ENCODE measurements at regions not wholly inside any gene's neighbourhood (a gene's known extent, or its start where the extent isn't known, plus 50 kb on each side); places are given as distances from the start of the nearest gene placed in this dataset.

DNA sequence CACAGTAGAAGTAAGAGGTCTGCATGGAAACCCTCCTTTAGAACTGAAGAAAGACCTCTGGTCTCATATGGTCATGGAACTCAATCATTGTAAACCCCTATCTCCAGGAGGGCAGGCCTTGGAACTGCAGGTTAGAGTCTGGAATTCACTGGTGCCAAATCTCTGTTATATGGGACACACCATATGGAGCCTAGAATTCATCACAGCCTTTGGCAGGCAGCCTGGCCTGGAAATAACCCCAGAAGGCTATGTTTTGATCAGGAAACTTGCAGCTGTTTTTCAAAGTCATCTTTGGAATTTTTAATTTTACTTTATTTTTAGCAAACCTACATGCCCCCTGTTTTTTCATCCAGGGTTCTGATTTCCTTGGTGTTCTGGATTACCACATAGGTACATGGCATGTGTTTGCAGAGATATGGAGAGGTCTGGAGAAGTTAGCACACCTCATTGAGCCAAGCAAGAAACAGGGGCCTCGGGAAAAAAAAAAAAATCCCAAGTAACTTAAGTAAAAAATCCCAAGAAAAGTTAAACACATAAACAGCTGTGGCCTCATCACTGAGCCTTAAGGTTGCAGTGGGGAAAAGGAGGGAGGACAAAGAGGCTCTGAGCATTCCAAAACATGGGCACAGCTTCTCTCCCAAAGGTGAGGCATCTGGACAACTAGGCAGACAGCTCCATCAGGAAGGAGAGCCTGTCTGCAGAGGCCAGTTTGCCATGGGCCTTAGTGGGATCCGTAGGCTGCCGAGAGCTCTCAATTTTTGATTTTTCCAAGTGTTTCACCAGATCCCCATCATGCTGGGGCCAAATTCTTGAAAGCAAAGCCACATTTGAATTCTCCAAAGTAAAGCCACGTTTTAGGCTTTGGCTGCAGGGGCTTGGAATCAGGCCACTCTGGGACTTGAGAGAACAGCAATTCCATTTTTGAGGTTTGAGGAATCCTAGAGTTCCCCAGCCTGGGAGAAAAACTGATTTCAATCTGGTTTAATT is 339.6 kb upstream of the TBX3 start:
- Histone ChIP-seq H4K20me1 (ENCODE audit: low read length) (no peaks in the 10 kb centered on the region), H3K4me3 (ENCODE audit: low read length) (no peak overlapping the region), H3K27ac (ENCODE audit: low read length) (no peak overlapping the region), H3K9ac (ENCODE audit: low read length) (no peak overlapping the region), H3K9me3 (ENCODE audit: low read length) (no peaks in the 10 kb centered on the region), H3K27me3 (ENCODE audit: low read length) (no peaks in the 10 kb centered on the region), H3K4me2 (ENCODE audit: low read length) (no peak overlapping the region), H3F3A (ENCODE audit: low read length, unreplicated experiment) (no peaks in the 10 kb centered on the region), H2AFZ (ENCODE audit: low read length) (no peak overlapping the region), H3K4me1 (ENCODE audit: insufficient read depth, low read length) (no peaks in the 10 kb centered on the region), H3K79me2 (ENCODE audit: low read length) (no peaks in the 10 kb centered on the region), H3K9me2 (replicated peaks; ENCODE audit: low read length) (no peaks in the 10 kb centered on the region), H3K36me3 (ENCODE audit: low read depth, low read length) (no peaks in the 10 kb centered on the region)
- TF ChIP-seq EZH2phosphoT487 (IDR thresholded peaks at IDR 0.05; ENCODE audit: borderline replicate concordance, low read length), result no peak
- TF ChIP-seq, protein P1, sequence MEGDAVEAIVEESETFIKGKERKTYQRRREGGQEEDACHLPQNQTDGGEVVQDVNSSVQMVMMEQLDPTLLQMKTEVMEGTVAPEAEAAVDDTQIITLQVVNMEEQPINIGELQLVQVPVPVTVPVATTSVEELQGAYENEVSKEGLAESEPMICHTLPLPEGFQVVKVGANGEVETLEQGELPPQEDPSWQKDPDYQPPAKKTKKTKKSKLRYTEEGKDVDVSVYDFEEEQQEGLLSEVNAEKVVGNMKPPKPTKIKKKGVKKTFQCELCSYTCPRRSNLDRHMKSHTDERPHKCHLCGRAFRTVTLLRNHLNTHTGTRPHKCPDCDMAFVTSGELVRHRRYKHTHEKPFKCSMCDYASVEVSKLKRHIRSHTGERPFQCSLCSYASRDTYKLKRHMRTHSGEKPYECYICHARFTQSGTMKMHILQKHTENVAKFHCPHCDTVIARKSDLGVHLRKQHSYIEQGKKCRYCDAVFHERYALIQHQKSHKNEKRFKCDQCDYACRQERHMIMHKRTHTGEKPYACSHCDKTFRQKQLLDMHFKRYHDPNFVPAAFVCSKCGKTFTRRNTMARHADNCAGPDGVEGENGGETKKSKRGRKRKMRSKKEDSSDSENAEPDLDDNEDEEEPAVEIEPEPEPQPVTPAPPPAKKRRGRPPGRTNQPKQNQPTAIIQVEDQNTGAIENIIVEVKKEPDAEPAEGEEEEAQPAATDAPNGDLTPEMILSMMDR (conservative IDR thresholded peaks at IDR 0.05; ENCODE audit: low read depth, low read length), result no peak
- no peak for TF ChIP-seq EZH2 (IDR thresholded peaks at IDR 0.05; ENCODE audit: low read length, unreplicated experiment)
- CTCF ChIA-PET, result no interaction called here
- intact Hi-C loops (cut with micrococcal nuclease), result no loop called here
- ATAC-seq, result no peak
- POLR2A ChIA-PET (ENCODE audit: unreplicated experiment), result no interaction called here
- no TSS peak for BruUV-seq (replicated peaks)
- DNase-seq, result no peak

DNA sequence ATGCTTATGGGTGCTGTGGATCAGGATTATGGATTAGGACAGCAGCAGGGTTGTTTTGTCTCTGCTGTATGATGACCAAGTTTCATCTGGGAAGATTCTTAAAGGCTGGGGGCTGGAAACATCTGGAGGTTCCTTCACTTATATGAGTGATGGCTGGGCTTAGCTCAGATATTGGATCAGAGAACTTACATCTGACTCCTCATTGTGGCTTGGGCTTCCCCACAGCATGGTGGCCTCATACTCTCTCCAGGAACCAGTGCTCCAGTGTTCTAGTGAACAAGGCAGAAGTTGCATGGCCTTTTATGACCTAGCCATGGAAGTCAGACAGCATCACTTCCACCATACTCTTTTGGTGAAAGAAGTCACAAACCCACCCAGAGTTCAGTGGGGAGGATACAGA is 336.1 kb upstream of the TBX3 start:
- H3K27ac ChIP-seq (ENCODE audit: low read length), result no peak overlapping the region
- no peaks in the 10 kb centered on the region for H3K36me3 ChIP-seq (ENCODE audit: low read depth, low read length)
- H3K27me3 ChIP-seq (ENCODE audit: low read length), result no peaks in the 10 kb centered on the region
- TF ChIP-seq EZH2phosphoT487 (IDR thresholded peaks at IDR 0.05; ENCODE audit: borderline replicate concordance, low read length) (no peak), EZH2 (IDR thresholded peaks at IDR 0.05; ENCODE audit: low read length, unreplicated experiment) (no peak)
- TF ChIP-seq, protein P1 (conservative IDR thresholded peaks at IDR 0.05; ENCODE audit: low read depth, low read length), result no peak
- H3K4me3 ChIP-seq (ENCODE audit: low read length), result no peak overlapping the region
- ChIA-PET CTCF (no interaction called here), POLR2A (ENCODE audit: unreplicated experiment) (no interaction called here)
- no TSS peak for BruUV-seq (replicated peaks)
- H3K4me1 ChIP-seq (ENCODE audit: insufficient read depth, low read length), result no peaks in the 10 kb centered on the region
- no peaks in the 10 kb centered on the region for H4K20me1 ChIP-seq (ENCODE audit: low read length)
- no peak overlapping the region for H3K9ac ChIP-seq (ENCODE audit: low read length)
- no peaks in the 10 kb centered on the region for H3K9me3 ChIP-seq (ENCODE audit: low read length)
- DNase-seq (no peak), ATAC-seq (no peak)
- no peaks in the 10 kb centered on the region for H3K79me2 ChIP-seq (ENCODE audit: low read length)
- intact Hi-C loops (cut with micrococcal nuclease), result no loop called here
- no peak overlapping the region for H2AFZ ChIP-seq (ENCODE audit: low read length)
- no peaks in the 10 kb centered on the region for H3F3A ChIP-seq (ENCODE audit: low read length, unreplicated experiment)
- no peaks in the 10 kb centered on the region for H3K9me2 ChIP-seq (replicated peaks; ENCODE audit: low read length)
- H3K4me2 ChIP-seq (ENCODE audit: low read length), result no peak overlapping the region

DNA sequence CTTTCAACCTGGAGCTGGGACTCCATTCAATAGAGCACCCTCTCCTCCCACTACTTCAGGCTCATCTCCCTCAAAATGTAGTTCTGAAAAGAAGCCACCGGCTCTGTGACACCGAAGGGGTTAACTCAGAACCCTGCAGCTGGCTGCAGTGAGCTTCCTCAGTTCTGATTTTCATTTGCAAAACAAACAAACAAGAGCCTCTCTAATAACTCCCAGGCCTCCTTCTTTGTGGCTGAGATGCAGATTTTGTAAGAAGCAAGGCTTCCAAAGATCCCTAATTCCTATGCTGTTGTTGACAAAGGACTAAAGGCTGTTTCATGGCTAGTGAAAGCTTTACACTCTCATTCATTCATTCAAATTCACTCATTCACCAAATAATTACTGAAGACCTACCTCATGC is 333.4 kb upstream of the TBX3 start:
- POLR2A ChIA-PET (ENCODE audit: unreplicated experiment), result no interaction called here
- no peak for ATAC-seq
- intact Hi-C loops (cut with micrococcal nuclease), result no loop called here

More for the DNA sequence above, 333.4 kb upstream of the TBX3 start:
- Histone ChIP-seq H3K4me3 (ENCODE audit: low read length) (no peak overlapping the region), H3K27ac (ENCODE audit: low read length) (no peak overlapping the region), H3K36me3 (ENCODE audit: low read depth, low read length) (no peaks in the 10 kb centered on the region), H3K9me2 (replicated peaks; ENCODE audit: low read length) (no peaks in the 10 kb centered on the region), H3K9me3 (ENCODE audit: low read length) (no peaks in the 10 kb centered on the region), H3K27me3 (ENCODE audit: low read length) (no peaks in the 10 kb centered on the region), H3K4me1 (ENCODE audit: insufficient read depth, low read length) (peaks cover 2% of the 10 kb centered on the region), H3F3A (ENCODE audit: low read length, unreplicated experiment) (no peaks in the 10 kb centered on the region), H2AFZ (ENCODE audit: low read length) (no peak overlapping the region), H3K4me2 (ENCODE audit: low read length) (no peak overlapping the region), H4K20me1 (ENCODE audit: low read length) (no peaks in the 10 kb centered on the region), H3K79me2 (ENCODE audit: low read length) (no peaks in the 10 kb centered on the region), H3K9ac (ENCODE audit: low read length) (no peak overlapping the region)
- CTCF ChIA-PET, result no interaction called here
- no peak for TF ChIP-seq EZH2phosphoT487 (IDR thresholded peaks at IDR 0.05; ENCODE audit: borderline replicate concordance, low read length)
- TF ChIP-seq, protein P1 (conservative IDR thresholded peaks at IDR 0.05; ENCODE audit: low read depth, low read length), result no peak
- no peak for TF ChIP-seq EZH2 (IDR thresholded peaks at IDR 0.05; ENCODE audit: low read length, unreplicated experiment)
- BruUV-seq (replicated peaks), result no TSS peak
- DNase-seq, result no peak
